AG09319 (cell line): ENCODE measurements at regions not wholly inside any gene's neighbourhood (a gene's known extent, or its start where the extent isn't known, plus 50 kb on each side); places are given as distances from the start of the nearest gene placed in this dataset.

Source experiments
- DNase-seq: peaks from one replicate; pipeline ENCODE4 v3.0.0-alpha.2; 2010; ENCODE audit warnings: low read depth; ENCODE audit errors: extremely low read depth
- CTCF ChIP-seq: IDR thresholded peaks from 2 replicates; pipeline ENCODE4 v1.5.1; 2011; ENCODE audit warnings: low read depth, mild to moderate bottlenecking, inconsistent platforms, low read length, moderate library complexity

- DNase-seq = no peak
- TF ChIP-seq CTCF = no peak
These were observed 166.7 kb downstream of the EVX1 start for GRCh38 chr7:27409311-27409710.

- no peak for DNase-seq
These were observed 167.2 kb downstream of the EVX1 start for GRCh38 chr7:27409776-27410175.

GRCh38 chr7:27410812-27411544 is 168.4 kb downstream of the EVX1 start:
- TF ChIP-seq CTCF = no peak
- no peak for DNase-seq

More at GRCh38 chr7:27409776-27410175, 167.2 kb downstream of the EVX1 start:
- no peak for TF ChIP-seq CTCF

GRCh38 chr7:27412164-27412563 is 169.6 kb downstream of the EVX1 start:
- no peak for TF ChIP-seq CTCF
- no peak for DNase-seq

GRCh38 chr7:27418541-27418940 is 175.9 kb downstream of the EVX1 start:
- no peak for TF ChIP-seq CTCF
- DNase-seq = no peak

- no peak for TF ChIP-seq CTCF
- no peak for DNase-seq
These were observed 177.1 kb downstream of the EVX1 start for GRCh38 chr7:27419581-27420177.

- no peak for TF ChIP-seq CTCF
- DNase-seq = no peak
These were observed 178.1 kb downstream of the EVX1 start for GRCh38 chr7:27420702-27421101.
